ENCODE measurements at regions not wholly inside any gene's neighbourhood (a gene's known extent, or its start where the extent isn't known, plus 50 kb on each side); places are given as distances from the start of the nearest gene placed in this dataset.
"Not testable (repeated sequence)": the region's sequence is repeated elsewhere in the genome, so short reads cannot be mapped to it uniquely, and the experiment has no call there.

- no peak for DNase-seq
Observed at GRCh38 chr6:17012421-17013225, 89.2 kb upstream of the STMND1 start.

GRCh38 chr6:17011985-17012384, 89.9 kb upstream of the STMND1 start:
- DNase-seq: no peak

- no peak for DNase-seq
Observed at GRCh38 chr6:17007749-17008148, 94.1 kb upstream of the STMND1 start.

DNA sequence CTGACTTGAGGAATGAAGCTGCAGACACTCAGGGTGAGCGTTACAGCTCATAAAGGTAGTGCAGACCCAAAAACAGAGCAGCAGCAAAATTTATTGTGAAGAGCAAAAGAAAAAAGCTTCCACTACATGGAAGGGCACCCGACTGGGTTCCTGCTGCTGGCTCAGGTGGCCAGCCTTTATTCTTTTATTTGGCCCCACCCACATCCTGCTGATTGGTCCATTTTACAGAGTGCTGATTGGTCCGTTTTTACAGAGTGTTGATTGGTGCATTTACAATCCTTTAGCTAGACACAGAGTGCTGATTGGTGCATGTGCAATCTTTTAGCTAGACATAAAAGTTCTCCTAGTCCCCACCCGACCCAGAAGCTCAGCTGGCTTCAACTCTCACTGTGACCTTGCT, 95.3 kb upstream of the STMND1 start:
- DNase-seq: no peak

DNA sequence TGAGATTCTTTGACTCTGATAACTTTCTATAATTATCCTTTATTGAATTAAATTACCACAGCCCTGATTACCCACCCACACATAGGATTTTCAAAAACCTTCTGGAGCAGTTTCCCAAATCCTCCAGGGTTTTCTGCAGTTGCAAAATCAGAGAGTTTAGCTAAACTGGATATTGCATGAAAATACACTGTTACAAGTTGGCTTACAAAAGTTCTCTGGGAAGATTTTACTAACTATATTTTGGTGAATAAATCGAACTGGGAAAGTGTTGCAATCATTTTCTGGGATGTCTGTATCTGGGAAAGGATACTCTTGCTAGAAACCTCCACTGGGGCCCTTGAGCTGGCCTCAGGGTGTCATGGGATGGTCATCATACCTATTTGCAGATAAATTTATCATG, 97.6 kb upstream of the STMND1 start:
- no peak for DNase-seq

DNA sequence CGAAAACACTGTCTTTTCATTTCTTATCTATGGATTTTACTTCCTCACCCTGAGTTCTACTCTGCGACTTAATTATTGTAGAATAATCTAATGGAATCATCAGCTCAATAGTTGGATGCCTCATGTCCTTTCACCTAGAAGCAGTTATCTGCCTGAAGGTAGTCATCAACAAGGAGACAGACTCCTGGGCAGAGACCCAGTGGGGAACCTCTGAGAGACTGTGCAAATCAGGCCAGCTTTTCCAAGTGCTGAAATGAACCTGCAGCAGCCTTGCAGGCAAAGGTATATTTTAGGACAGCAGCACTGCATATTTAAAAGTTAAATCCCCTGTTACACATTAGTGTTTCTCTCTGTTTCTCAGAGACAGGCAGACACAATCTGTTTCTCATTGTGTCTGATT, 99.7 kb upstream of the STMND1 start:
- DNase-seq: no peak

- DNase-seq: no peak
Observed at GRCh38 chr6:17001188-17001587, 100.7 kb upstream of the STMND1 start.

- no peak for DNase-seq
Observed at GRCh38 chr6:16999491-17000436, 102.1 kb upstream of the STMND1 start.

DNA sequence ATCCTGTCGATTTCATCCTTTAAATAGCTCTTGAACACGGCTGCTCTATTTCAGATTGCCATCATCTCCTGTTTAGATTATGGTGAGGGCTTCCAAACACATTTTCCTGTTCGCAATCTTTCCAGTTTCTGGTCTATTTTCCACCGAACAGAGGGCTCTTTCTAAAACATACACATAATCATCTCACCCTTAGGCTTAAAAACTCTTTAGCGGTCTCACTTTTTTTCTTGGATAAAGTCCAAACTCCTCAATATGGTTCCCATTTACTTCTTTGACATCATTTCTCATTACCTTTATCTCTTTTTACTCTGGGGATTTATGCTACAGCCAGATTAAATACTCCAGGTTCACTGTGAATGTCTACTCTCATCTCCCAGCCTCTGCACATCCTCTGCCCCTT, 103.4 kb upstream of the STMND1 start:
- no peak for DNase-seq

DNA sequence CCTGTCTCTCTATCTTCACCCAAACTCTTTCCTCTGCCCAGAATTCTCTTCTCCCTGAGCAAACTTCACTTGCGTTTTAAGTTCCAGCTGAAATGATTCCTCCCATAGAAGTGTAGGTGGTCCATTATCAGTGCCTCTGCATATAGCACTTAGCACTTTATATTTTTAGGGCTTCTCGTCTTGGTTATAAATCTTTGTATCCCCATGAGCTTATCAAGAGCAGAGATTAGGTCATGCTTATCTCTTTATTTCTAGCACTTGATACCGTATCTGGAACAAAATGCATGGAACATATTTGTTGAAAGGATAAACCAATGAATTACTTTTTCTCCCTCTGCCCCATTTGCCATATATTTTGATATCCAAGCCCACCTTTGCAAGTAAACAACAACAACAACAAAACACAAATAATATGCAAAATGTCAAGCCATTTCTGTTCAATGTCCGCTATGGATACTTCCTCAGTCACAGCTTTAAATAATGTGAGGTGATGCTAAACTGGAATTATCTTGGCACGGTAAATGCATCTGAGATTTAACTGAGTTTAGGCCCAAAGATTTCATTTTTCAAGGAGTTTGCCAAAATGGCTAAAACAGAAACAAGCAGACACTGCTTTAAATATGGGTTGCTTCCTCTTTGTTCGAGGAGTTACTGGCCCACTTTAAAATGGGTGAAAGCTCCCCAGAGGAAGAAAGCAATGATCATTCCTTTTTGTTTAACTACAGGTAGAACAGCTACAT, 106.2 kb upstream of the STMND1 start:
- no peak for DNase-seq

GRCh38 chr6:16993396-16993795, 108.5 kb upstream of the STMND1 start:
- no peak for DNase-seq

DNA sequence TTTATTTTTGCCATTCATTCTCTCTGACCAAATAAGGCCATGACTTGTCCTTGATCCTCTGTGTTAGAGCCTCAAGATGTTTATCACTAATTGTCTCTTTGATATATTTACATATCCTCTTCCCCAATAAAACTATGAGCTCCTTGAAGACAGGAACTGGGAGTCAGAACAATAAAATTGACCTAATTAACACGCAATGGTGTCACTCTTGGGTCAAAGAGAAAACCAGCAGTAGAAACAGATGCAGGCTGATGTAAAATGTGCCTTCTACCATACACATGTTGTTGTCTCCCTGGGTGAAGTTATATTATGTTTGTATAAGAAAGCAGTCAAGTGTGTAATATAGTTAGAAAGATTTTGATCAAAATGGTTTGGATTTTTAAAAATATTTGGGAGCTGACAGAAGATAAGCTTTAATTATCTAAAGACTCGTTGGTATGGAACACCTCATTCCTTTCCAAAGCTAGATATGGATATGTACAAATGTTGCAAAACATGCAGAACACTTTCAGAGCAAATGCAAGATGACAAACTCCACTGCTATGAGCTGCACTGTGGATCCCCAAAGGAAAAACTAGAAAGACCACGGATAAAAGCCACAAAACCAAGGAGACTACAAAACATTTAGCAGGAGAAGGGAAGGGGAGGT, 109.7 kb upstream of the STMND1 start:
- no peak for DNase-seq

DNA sequence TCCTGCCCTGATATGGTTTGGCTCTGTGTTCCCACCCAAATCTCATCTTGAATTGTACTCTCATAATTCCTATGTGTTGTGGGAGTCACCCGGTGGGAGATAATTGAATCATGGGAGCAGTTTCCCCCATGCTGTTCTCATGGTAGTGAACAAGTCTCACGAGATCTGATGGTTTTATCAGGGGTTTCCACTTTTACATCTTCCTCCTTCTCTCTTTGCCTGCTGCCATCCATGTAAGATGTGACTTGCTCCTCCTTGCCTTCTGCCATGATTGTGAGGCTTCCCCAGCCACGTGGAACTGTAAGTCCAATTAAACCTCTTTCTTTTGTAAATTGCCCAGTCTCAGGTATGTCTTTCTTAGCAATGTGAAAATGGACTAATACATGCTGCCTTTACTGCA, 111.9 kb upstream of the STMND1 start:
- not testable (repeated sequence) for DNase-seq

- DNase-seq: no peak
Observed at GRCh38 chr6:16989382-16989781, 112.5 kb upstream of the STMND1 start.

- no peak for DNase-seq
Observed at GRCh38 chr6:16987996-16988395, 113.9 kb upstream of the STMND1 start.

GRCh38 chr6:16985513-16986284, 116.2 kb upstream of the STMND1 start:
- DNase-seq: no peak

DNA sequence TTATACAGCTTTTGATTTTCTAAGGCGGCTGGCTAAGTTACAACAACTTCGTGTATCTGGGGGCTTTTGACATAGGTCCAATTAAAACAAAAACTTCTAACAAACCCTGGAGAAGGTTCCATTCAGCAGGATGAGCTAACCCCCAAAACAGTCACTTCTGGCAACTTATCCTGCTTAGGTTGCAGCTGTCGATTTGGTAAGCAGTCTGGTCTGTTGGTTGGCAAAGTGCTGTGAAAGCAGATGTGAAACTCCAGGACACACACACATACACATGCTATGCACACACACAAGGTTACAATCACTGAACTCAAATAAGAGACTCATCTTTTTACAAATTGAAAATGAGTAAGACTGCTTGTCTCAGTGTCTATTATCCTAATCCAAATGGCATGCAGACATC, 119.0 kb upstream of the STMND1 start:
- no peak for DNase-seq

DNA sequence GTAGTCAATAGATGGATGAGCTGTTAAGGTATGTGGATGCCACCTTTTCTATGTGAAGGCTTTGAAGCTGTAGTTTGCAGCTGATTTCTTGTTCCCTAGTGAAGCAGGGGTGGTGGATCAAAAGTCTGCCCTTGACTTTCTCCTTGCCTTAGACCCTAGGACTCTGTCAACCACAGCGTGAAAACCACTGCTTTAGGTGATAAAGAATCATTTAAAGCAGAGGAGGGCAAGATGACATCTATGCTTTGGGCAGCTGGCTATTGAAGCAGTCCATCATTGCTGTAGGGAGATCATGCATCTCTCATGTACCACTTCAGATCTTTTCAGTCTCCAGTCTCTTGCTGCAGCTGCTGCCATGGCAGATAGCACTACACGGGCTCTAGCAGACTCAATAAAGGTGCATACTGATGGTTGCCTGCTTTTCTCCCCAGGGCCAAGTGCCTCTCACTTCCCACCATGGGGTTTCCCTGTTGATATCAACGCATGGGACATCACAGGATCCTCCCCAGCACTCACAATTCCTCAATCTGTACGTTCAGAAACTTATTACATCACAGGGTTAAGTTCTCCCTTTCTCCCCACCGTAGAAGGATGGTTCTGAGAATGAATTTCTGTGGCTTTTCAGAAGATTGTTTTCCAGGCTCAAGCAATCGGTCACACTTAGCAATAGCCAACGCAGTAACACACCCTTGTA, 122.0 kb upstream of the STMND1 start:
- DNase-seq: no peak

DNA sequence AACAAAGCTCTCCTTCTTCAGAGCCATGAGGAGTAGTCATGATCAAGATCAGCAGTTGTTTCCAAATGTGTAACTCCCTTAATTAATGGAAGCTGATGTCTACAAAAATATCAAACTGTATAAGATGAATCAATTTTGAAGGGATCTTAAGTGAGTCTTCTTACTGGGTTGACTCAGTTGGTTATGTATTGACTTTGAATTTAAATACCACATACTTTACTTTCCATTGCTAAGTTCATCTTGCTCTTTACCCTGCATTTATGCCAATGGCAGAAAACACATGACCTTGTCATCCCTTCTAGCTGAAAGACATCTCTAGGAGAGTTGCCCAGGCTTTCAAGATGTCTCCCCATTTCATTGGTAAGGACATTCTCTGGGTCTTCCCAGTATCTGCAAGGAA, 123.2 kb upstream of the STMND1 start:
- DNase-seq: no peak

DNA sequence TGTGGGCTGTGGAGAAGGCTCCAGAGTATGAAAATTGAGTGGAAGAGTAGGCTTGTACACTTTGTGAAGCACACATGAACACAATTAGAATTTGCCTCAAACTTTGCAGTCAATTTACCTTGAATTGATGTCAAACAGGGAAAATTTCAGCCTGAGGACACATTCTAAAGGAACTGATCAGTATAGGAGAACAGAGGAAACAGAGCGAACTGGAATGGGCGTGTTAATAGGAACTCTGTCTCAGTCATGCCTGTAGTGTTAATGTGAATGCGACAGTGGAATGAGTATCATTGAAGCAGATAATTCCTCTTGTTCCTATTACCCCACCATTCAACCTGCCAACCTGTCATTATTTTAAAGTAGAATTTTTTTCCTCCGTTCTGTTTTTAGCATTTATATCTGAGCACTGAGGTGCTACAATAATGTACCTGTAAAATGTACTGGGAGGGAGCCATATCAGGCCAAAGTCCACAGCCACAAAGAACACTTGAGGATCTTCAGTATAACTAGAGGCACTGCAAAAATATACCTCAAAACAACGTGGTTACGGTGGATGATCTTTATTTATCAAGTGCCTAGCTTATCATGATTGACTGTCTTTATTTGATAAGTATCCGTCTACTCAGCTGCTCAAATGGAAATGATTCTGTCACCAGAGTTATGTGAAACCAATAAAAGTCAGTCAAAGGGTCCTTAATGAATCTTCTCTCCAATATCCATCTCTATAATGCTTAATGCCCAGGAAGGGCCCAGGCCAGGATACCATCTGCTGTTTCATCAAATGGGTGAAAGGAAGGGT, 125.3 kb upstream of the STMND1 start:
- DNase-seq: no peak
